AG09319 (cell line): ENCODE measurements at regions not wholly inside any gene's neighbourhood (a gene's known extent, or its start where the extent isn't known, plus 50 kb on each side); places are given as distances from the start of the nearest gene placed in this dataset.

Experiments
- DNase-seq: peaks from one replicate; pipeline ENCODE4 v3.0.0-alpha.2; 2010; ENCODE audit warnings: low read depth; ENCODE audit errors: extremely low read depth
- TF ChIP-seq, protein P1 (sequence below): IDR thresholded peaks from 2 replicates; pipeline ENCODE4 v1.5.1; 2011; ENCODE audit warnings: low read depth, mild to moderate bottlenecking, inconsistent platforms, low read length, moderate library complexity

GRCh38 chr5:40224421-40224820 is 455.3 kb upstream of the PTGER4 start:
- DNase-seq: no peak
- TF ChIP-seq, protein P1, sequence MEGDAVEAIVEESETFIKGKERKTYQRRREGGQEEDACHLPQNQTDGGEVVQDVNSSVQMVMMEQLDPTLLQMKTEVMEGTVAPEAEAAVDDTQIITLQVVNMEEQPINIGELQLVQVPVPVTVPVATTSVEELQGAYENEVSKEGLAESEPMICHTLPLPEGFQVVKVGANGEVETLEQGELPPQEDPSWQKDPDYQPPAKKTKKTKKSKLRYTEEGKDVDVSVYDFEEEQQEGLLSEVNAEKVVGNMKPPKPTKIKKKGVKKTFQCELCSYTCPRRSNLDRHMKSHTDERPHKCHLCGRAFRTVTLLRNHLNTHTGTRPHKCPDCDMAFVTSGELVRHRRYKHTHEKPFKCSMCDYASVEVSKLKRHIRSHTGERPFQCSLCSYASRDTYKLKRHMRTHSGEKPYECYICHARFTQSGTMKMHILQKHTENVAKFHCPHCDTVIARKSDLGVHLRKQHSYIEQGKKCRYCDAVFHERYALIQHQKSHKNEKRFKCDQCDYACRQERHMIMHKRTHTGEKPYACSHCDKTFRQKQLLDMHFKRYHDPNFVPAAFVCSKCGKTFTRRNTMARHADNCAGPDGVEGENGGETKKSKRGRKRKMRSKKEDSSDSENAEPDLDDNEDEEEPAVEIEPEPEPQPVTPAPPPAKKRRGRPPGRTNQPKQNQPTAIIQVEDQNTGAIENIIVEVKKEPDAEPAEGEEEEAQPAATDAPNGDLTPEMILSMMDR: no peak

DNA sequence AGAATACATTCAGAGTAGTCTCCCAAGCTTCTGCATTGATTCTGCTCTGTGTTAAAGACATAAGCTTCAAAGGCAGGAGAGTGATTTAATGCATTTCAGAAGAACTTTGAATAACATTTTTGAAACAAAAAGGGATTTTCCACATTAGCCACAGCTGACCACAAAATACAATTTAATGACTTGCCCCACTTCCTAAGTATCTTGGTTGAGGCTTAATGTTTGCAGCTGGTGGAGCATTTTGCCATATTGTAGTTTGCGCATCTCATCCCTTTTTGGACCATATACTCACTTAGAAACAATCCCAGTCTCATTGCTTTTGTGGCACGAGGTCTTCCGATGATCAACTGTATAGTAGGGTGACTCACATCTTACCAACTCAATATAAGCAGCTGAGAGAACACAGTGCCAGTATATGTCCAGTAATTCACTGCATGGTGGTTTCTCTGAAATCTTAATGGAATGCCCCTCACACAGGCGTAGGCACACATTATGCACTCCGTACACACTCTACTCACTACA is 455.8 kb upstream of the PTGER4 start:
- TF ChIP-seq, protein P1: no peak
- DNase-seq: no peak

DNA sequence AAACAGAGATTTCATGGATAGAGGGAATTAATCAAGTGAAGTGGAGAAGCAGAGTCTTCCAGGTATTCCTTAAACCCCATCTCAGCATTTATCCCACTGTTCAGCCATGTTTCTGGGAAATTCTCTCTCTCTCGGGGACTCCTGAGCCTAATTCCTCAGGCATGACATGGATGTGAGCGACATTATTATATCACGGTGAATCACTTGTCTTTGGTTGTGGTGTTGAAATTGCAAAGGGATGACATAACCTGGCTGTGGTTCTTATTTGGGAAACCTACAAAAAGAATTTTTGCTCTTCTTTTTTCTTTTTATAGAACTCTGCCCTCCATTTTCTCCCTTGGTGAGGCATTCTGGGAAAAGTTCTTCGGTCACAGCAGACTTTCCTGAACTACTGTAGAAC is 457.9 kb upstream of the PTGER4 start:
- TF ChIP-seq, protein P1: no peak
- no peak for DNase-seq

DNA sequence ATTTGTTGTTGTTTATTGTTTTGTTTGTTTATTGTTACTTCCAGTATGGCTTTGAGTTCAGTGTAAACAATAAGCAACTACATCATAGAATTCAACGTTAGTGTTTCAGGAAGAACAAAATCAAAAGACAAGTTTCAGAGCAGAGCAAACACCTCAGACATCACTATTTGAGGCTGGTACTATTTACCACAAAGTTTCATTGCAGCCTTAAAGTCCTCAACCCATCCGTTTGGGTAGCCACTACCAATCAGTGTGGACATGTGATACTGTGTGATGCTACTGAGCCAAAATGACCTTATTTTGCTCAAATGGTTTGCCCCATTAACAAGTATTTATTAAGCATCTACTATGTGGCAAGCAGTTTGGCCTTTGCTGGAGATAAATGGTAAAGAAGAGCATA is 458.5 kb upstream of the PTGER4 start:
- DNase-seq: no peak
- TF ChIP-seq, protein P1: no peak

- no peak for DNase-seq
- TF ChIP-seq, protein P1: no peak
These were observed 459.5 kb upstream of the PTGER4 start for GRCh38 chr5:40220260-40220659.

GRCh38 chr5:40217553-40217952 is 462.2 kb upstream of the PTGER4 start:
- TF ChIP-seq, protein P1: no peak
- no peak for DNase-seq

DNA sequence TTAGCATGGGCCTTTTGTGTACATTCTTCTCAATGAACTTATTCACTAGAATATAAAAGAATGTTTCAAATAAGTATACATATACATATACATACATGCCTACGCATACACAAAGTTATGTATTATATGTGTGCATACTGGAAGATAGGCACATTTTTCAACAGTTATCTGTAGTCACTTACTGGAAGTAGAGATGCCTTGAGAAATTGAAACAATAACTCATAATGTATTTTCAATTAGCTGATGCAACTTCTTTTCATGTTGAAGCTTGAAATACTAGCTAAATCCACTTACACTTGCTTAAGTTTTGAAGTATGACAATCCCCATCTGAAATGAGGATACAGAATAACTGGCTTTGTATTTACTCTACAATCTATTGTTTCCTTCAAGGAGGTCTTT is 469.0 kb upstream of the PTGER4 start:
- TF ChIP-seq, protein P1: no peak
- no peak for DNase-seq
